Astrocyte (in vitro differentiated cells and primary cell): ENCODE measurements at regions not wholly inside any gene's neighbourhood (a gene's known extent, or its start where the extent isn't known, plus 50 kb on each side); places are given as distances from the start of the nearest gene placed in this dataset.
A peak's percentile ranks its signal among the peaks of the same experiment; 100 is the strongest.

Source experiments
- DNase-seq: peaks from one replicate; pipeline ENCODE4 v3.0.0-alpha.2; 2010; ENCODE audit warnings: low read depth
- FAIRE-seq: peaks from 2 replicates; lab custom pipeline; 2011; peaks lifted over from hg19 to GRCh38; lab: Jason Lieb, UNC
- H2AFZ ChIP-seq: 2 replicates; pipeline ENCODE4 v1.6.0; 2012; ENCODE audit warnings: low read depth, low read length, inconsistent platforms
- H3K27ac ChIP-seq: 2 replicates; pipeline ENCODE4 v1.5.1; 2011; ENCODE audit warnings: low read depth, low read length, inconsistent platforms
- H3K27me3 ChIP-seq: 2 replicates; pipeline ENCODE4 v1.6.0; 2011; ENCODE audit warnings: low read length, inconsistent platforms; ENCODE audit not compliant: insufficient read depth
- H3K36me3 ChIP-seq: 2 replicates; pipeline ENCODE4 v1.5.1; 2011; ENCODE audit warnings: low read length, inconsistent platforms; ENCODE audit not compliant: insufficient read depth
- H3K4me1 ChIP-seq: 2 replicates; pipeline ENCODE4 v1.5.1; 2011; ENCODE audit warnings: low read length, inconsistent platforms; ENCODE audit not compliant: insufficient read depth
- H3K4me2 ChIP-seq: 2 replicates; pipeline ENCODE4 v1.6.0; 2012; ENCODE audit warnings: low read length, inconsistent platforms
- H3K4me3 ChIP-seq: 2 replicates; pipeline ENCODE4 v1.5.1; 2011; ENCODE audit warnings: low read depth, mild to moderate bottlenecking, low read length, inconsistent platforms; ENCODE audit not compliant: insufficient read depth
- H3K79me2 ChIP-seq: 2 replicates; pipeline ENCODE4 v1.6.0; 2012; ENCODE audit warnings: mild to moderate bottlenecking, low read length, inconsistent platforms; ENCODE audit not compliant: insufficient read depth
- H3K9ac ChIP-seq: 2 replicates; pipeline ENCODE4 v1.6.0; 2012; ENCODE audit warnings: mild to moderate bottlenecking, low read length, inconsistent platforms
- H3K9me3 ChIP-seq: 2 replicates; pipeline ENCODE4 v1.5.1; 2012; ENCODE audit warnings: low read depth, mild to moderate bottlenecking, low read length, inconsistent platforms; ENCODE audit not compliant: insufficient read depth
- H4K20me1 ChIP-seq: 2 replicates; pipeline ENCODE4 v1.6.0; 2012; ENCODE audit warnings: low read length, inconsistent platforms; ENCODE audit not compliant: insufficient read depth
- H3K27ac Mint-ChIP-seq: one replicate; pipeline ENCODE4 v1.8.0; 2021; ENCODE audit warnings: mild to moderate bottlenecking, mixed read lengths; ENCODE audit not compliant: unreplicated experiment
- H3K27me3 Mint-ChIP-seq: one replicate; pipeline ENCODE4 v1.8.0; 2021; ENCODE audit warnings: low read depth, mixed read lengths; ENCODE audit not compliant: unreplicated experiment
- H3K36me3 Mint-ChIP-seq: one replicate; pipeline ENCODE4 v1.8.0; 2021; ENCODE audit warnings: low read depth, mixed read lengths; ENCODE audit not compliant: unreplicated experiment
- H3K4me1 Mint-ChIP-seq: one replicate; pipeline ENCODE4 v1.8.0; 2021; ENCODE audit warnings: low read depth, mixed read lengths; ENCODE audit not compliant: unreplicated experiment
- H3K4me3 Mint-ChIP-seq: one replicate; pipeline ENCODE4 v1.8.0; 2021; ENCODE audit warnings: mild to moderate bottlenecking, moderate library complexity, mixed read lengths; ENCODE audit not compliant: unreplicated experiment
- H3K9me3 Mint-ChIP-seq: one replicate; pipeline ENCODE4 v1.8.0; 2021; ENCODE audit warnings: mild to moderate bottlenecking, mixed read lengths; ENCODE audit not compliant: unreplicated experiment
- EZH2 ChIP-seq: IDR thresholded peaks from 2 replicates; pipeline ENCODE4 v1.6.1; 2012; ENCODE audit warnings: mild to moderate bottlenecking, low read length, inconsistent platforms; ENCODE audit not compliant: insufficient read depth
- TF ChIP-seq, protein P1 (sequence below): IDR thresholded peaks from 2 replicates; pipeline ENCODE4 v1.5.1; 2011; ENCODE audit warnings: low read depth, mild to moderate bottlenecking, inconsistent platforms, low read length, moderate library complexity; ENCODE audit not compliant: insufficient read depth

DNA sequence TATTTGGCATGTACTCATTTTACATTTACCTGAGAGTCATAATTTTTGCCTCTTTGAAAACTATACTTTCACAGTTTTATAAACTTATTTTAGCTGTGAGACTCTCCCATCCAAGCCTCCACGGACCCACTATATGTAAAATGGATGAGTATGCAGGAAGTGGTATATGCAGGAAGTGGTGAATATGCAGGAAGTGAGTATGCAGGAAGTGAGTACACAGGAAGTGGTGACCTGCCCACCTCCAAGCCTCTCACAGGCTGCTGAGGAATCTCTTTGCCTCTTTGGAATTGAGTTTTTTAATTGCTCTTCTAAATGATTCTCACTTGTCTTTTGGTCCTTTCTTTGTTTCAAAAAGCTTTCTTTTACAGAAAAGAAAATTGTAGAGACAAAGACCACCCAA lies 85.2 kb downstream of the KBTBD8 start:
- peak overlapping the region; percentile 65 for H2AFZ ChIP-seq
- peaks cover 14% of the 10 kb centered on the region for H3K9me3 Mint-ChIP-seq

GRCh38 chr3:67087788-67088187 lies 89.7 kb downstream of the KBTBD8 start:
- H3K27me3 Mint-ChIP-seq = no peaks in the 10 kb centered on the region
- Histone ChIP-seq H4K20me1 (no peaks in the 10 kb centered on the region), H3K36me3 (no peaks in the 10 kb centered on the region), H3K27ac (no peak overlapping the region), H3K9me3 (no peaks in the 10 kb centered on the region), H3K79me2 (no peaks in the 10 kb centered on the region), H3K4me2 (no peak overlapping the region), H2AFZ (no peak overlapping the region), H3K4me1 (no peaks in the 10 kb centered on the region), H3K27me3 (no peaks in the 10 kb centered on the region), H3K9ac (no peak overlapping the region), H3K4me3 (no peak overlapping the region)
- no peak overlapping the region for H3K4me3 Mint-ChIP-seq
- H3K9me3 Mint-ChIP-seq = peaks cover 14% of the 10 kb centered on the region
- DNase-seq (no peak), FAIRE-seq (no peak)
- TF ChIP-seq, protein P1, sequence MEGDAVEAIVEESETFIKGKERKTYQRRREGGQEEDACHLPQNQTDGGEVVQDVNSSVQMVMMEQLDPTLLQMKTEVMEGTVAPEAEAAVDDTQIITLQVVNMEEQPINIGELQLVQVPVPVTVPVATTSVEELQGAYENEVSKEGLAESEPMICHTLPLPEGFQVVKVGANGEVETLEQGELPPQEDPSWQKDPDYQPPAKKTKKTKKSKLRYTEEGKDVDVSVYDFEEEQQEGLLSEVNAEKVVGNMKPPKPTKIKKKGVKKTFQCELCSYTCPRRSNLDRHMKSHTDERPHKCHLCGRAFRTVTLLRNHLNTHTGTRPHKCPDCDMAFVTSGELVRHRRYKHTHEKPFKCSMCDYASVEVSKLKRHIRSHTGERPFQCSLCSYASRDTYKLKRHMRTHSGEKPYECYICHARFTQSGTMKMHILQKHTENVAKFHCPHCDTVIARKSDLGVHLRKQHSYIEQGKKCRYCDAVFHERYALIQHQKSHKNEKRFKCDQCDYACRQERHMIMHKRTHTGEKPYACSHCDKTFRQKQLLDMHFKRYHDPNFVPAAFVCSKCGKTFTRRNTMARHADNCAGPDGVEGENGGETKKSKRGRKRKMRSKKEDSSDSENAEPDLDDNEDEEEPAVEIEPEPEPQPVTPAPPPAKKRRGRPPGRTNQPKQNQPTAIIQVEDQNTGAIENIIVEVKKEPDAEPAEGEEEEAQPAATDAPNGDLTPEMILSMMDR = no peak
- no peak for TF ChIP-seq EZH2
- no peak overlapping the region for H3K27ac Mint-ChIP-seq
- H3K4me1 Mint-ChIP-seq = peaks cover 12% of the 10 kb centered on the region
- H3K36me3 Mint-ChIP-seq = peaks cover 2% of the 10 kb centered on the region

More for the DNA sequence above, 85.2 kb downstream of the KBTBD8 start:
- no peak for TF ChIP-seq EZH2
- TF ChIP-seq, protein P1 = no peak
- no peak overlapping the region for H3K4me3 Mint-ChIP-seq
- H3K36me3 Mint-ChIP-seq = peaks cover 8% of the 10 kb centered on the region
- Histone ChIP-seq H3K4me1 (no peaks in the 10 kb centered on the region), H3K79me2 (no peaks in the 10 kb centered on the region), H3K9ac (no peak overlapping the region), H3K4me2 (peak overlapping the region; percentile 7), H3K36me3 (no peaks in the 10 kb centered on the region), H3K9me3 (peaks cover 6% of the 10 kb centered on the region), H3K27ac (no peak overlapping the region), H3K4me3 (no peak overlapping the region), H3K27me3 (no peaks in the 10 kb centered on the region), H4K20me1 (no peaks in the 10 kb centered on the region)
- H3K4me1 Mint-ChIP-seq = no peaks in the 10 kb centered on the region
- H3K27me3 Mint-ChIP-seq = no peaks in the 10 kb centered on the region
- FAIRE-seq (no peak), DNase-seq (no peak)
- no peak overlapping the region for H3K27ac Mint-ChIP-seq

DNA sequence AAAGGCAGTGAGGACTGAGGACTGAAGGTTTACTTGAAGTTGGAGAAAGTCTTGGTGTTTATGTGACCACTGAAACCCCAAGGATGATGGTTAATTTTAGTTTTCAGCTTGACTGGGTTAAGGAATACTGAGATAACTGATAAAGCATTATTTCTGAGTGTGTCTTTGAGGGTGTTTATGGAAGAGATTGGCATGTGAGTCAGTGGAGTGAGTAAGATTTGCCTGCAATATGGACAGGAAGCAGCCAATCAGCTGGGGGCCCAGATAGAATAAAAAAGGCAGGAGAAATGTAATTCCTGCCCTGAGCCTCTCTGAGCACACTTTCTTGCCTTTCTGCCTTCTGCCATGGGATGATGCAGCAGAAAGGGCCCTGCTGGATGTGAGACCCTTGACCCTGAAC lies 92.4 kb downstream of the KBTBD8 start:
- no peaks in the 10 kb centered on the region for H3K36me3 ChIP-seq
- H3K27me3 ChIP-seq = no peaks in the 10 kb centered on the region
- H3K9me3 ChIP-seq = no peaks in the 10 kb centered on the region
- Mint-ChIP-seq H3K36me3 (no peaks in the 10 kb centered on the region), H3K4me1 (peaks cover 12% of the 10 kb centered on the region), H3K4me3 (no peak overlapping the region), H3K9me3 (peaks cover 2% of the 10 kb centered on the region), H3K27ac (peak overlapping the region; percentile 27), H3K27me3 (no peaks in the 10 kb centered on the region)
- peak; percentile 91 for FAIRE-seq
- H3K4me1 ChIP-seq = no peaks in the 10 kb centered on the region
- no peak for TF ChIP-seq EZH2
- TF ChIP-seq, protein P1 = no peak
- no peaks in the 10 kb centered on the region for H4K20me1 ChIP-seq
- H3K79me2 ChIP-seq = no peaks in the 10 kb centered on the region
- no peak overlapping the region for H3K9ac ChIP-seq
- peak; percentile 44 for DNase-seq
- peak overlapping the region; percentile 66 for H3K4me2 ChIP-seq
- H3K27ac ChIP-seq = peak overlapping the region; percentile 60
- H3K4me3 ChIP-seq = no peak overlapping the region
- H2AFZ ChIP-seq = no peak overlapping the region
